ENCODE measurements at regions not wholly inside any gene's neighbourhood (a gene's known extent, or its start where the extent isn't known, plus 50 kb on each side); places are given as distances from the start of the nearest gene placed in this dataset.

- no peak for DNase-seq (ENCODE audit: low spot score in 2 of 2)
- H3K4me3 ChIP-seq: no peak overlapping the region
- H3K4me1 ChIP-seq: no peaks in the 10 kb centered on the region
- no peaks in the 10 kb centered on the region for H3K27me3 ChIP-seq
- H3K27ac ChIP-seq: no peak overlapping the region
- H3K9me3 ChIP-seq: no peaks in the 10 kb centered on the region
- TF ChIP-seq EP300 (IDR thresholded peaks at IDR 0.05) (no peak), CTCF (IDR thresholded peaks at IDR 0.05) (no peak)
- WGBS: 73% methylated on average over 3 of the region's 3 CpGs
- H3K36me3 ChIP-seq: no peaks in the 10 kb centered on the region
These were observed 436.7 kb downstream of the CETN3 start for GRCh38 chr5:89972901-89973300.

- 58% methylated on average over 4 of the region's 4 CpGs for WGBS
- no peak for DNase-seq (ENCODE audit: low spot score in 2 of 2)
- H3K27ac ChIP-seq: no peak overlapping the region
- no peaks in the 10 kb centered on the region for H3K9me3 ChIP-seq
- H3K27me3 ChIP-seq: no peaks in the 10 kb centered on the region
- H3K4me3 ChIP-seq: no peak overlapping the region
- no peaks in the 10 kb centered on the region for H3K36me3 ChIP-seq
- TF ChIP-seq CTCF (IDR thresholded peaks at IDR 0.05) (no peak), POLR2AphosphoS5 (IDR thresholded peaks at IDR 0.05) (no peak), POLR2A (IDR thresholded peaks at IDR 0.05) (no peak), EP300 (IDR thresholded peaks at IDR 0.05) (no peak)
- H3K4me1 ChIP-seq: no peaks in the 10 kb centered on the region
These were observed 440.6 kb downstream of the CETN3 start for GRCh38 chr5:89968958-89969381.

GRCh38 chr5:89967771-89968444 is 441.6 kb downstream of the CETN3 start:
- H3K27ac ChIP-seq: no peak overlapping the region
- no peak for TF ChIP-seq POLR2A (IDR thresholded peaks at IDR 0.05)
- no peak for TF ChIP-seq CTCF (IDR thresholded peaks at IDR 0.05)
- TF ChIP-seq EP300 (IDR thresholded peaks at IDR 0.05): no peak
- TF ChIP-seq POLR2AphosphoS5 (IDR thresholded peaks at IDR 0.05): no peak
- no peaks in the 10 kb centered on the region for H3K36me3 ChIP-seq
- no peak for DNase-seq (ENCODE audit: low spot score in 2 of 2)
- H3K27me3 ChIP-seq: no peaks in the 10 kb centered on the region
- H3K9me3 ChIP-seq: no peaks in the 10 kb centered on the region
- WGBS: 45% methylated on average over 1 of the region's 1 CpG
- H3K4me3 ChIP-seq: no peak overlapping the region
- H3K4me1 ChIP-seq: no peaks in the 10 kb centered on the region

GRCh38 chr5:89956838-89957237 is 452.7 kb downstream of the CETN3 start:
- no peaks in the 10 kb centered on the region for H3K36me3 ChIP-seq
- H3K4me1 ChIP-seq: no peaks in the 10 kb centered on the region
- H3K4me3 ChIP-seq: no peak overlapping the region
- no peak overlapping the region for H3K27ac ChIP-seq
- no peaks in the 10 kb centered on the region for H3K9me3 ChIP-seq
- TF ChIP-seq EP300 (IDR thresholded peaks at IDR 0.05) (no peak), POLR2A (IDR thresholded peaks at IDR 0.05) (no peak), POLR2AphosphoS5 (IDR thresholded peaks at IDR 0.05) (no peak)
- no peaks in the 10 kb centered on the region for H3K27me3 ChIP-seq
- 73% methylated on average over 1 of the region's 1 CpG for WGBS
- DNase-seq (ENCODE audit: low spot score in 2 of 2): no peak

- WGBS: 75% methylated on average over 4 of the region's 4 CpGs
- TF ChIP-seq POLR2A (IDR thresholded peaks at IDR 0.05): no peak
- no peak for TF ChIP-seq CTCF (IDR thresholded peaks at IDR 0.05)
- TF ChIP-seq POLR2AphosphoS5 (IDR thresholded peaks at IDR 0.05): no peak
These were observed 454.6 kb downstream of the CETN3 start for GRCh38 chr5:89954916-89955315.

GRCh38 chr5:89951876-89952275 is 457.7 kb downstream of the CETN3 start:
- no peaks in the 10 kb centered on the region for H3K4me1 ChIP-seq
- no peak overlapping the region for H3K27ac ChIP-seq
- TF ChIP-seq POLR2AphosphoS5 (IDR thresholded peaks at IDR 0.05): no peak
- no peak for TF ChIP-seq EP300 (IDR thresholded peaks at IDR 0.05)
- TF ChIP-seq POLR2A (IDR thresholded peaks at IDR 0.05): no peak
- TF ChIP-seq CTCF (IDR thresholded peaks at IDR 0.05): no peak
- H3K27me3 ChIP-seq: no peaks in the 10 kb centered on the region
- no peaks in the 10 kb centered on the region for H3K9me3 ChIP-seq
- no peak for DNase-seq (ENCODE audit: low spot score in 2 of 2)
- no peaks in the 10 kb centered on the region for H3K36me3 ChIP-seq
- H3K4me3 ChIP-seq: no peak overlapping the region
- WGBS: 71% methylated on average over 2 of the region's 2 CpGs

More at GRCh38 chr5:89954916-89955315, 454.6 kb downstream of the CETN3 start:
- H3K27me3 ChIP-seq: no peaks in the 10 kb centered on the region
- H3K4me3 ChIP-seq: no peak overlapping the region
- H3K4me1 ChIP-seq: no peaks in the 10 kb centered on the region
- no peaks in the 10 kb centered on the region for H3K9me3 ChIP-seq
- no peak overlapping the region for H3K27ac ChIP-seq
- DNase-seq (ENCODE audit: low spot score in 2 of 2): no peak
- no peaks in the 10 kb centered on the region for H3K36me3 ChIP-seq
